Right ventricle myocardium inferior (tissue), 1 donor: ENCODE measurements at regions not wholly inside any gene's neighbourhood (a gene's known extent, or its start where the extent isn't known, plus 50 kb on each side); places are given as distances from the start of the nearest gene placed in this dataset.
"Not testable (repeated sequence)": the region's sequence is repeated elsewhere in the genome, so short reads cannot be mapped to it uniquely, and the experiment has no call there.

Experiments used
- ATAC-seq: fragments of 200-7000 bp; cut with Tn5 transposase; one replicate; pipeline ENCODE4 v1.9.1; 2020; ENCODE audit warnings: mild to moderate bottlenecking, moderate library complexity
- DNase-seq: peaks from one replicate; pipeline ENCODE4 v3.0.0; 2021; ENCODE audit errors: missing footprints
- intact Hi-C: fragments of 100-400 bp; cut with DNase I; formaldehyde crosslinking; loops from one replicate; pipeline ENCODE4 v1.11.0; 2022
- donor health status: DM: no; HTN: yes; CAD: no; lungs with severe emphysema.

- DNase-seq, intact Hi-C loops, ATAC-seq: not testable (repeated sequence)
These were observed 70.1 kb upstream of the ZSCAN2 start for GRCh38 chr15:84530751-84531150.

- intact Hi-C loops, DNase-seq, ATAC-seq: not testable (repeated sequence)
These were observed 69.6 kb upstream of the ZSCAN2 start for GRCh38 chr15:84531223-84531622.

GRCh38 chr15:84531709-84532367, 69.0 kb upstream of the ZSCAN2 start:
- intact Hi-C loops, ATAC-seq, DNase-seq: not testable (repeated sequence)

- ATAC-seq, intact Hi-C loops, DNase-seq: not testable (repeated sequence)
These were observed 67.1 kb upstream of the ZSCAN2 start for GRCh38 chr15:84533705-84534104.

GRCh38 chr15:84534561-84535235, 66.1 kb upstream of the ZSCAN2 start:
- ATAC-seq, intact Hi-C loops: not testable (repeated sequence)

GRCh38 chr15:84536181-84536580, 64.6 kb upstream of the ZSCAN2 start:
- ATAC-seq, DNase-seq, intact Hi-C loops: not testable (repeated sequence)

More at GRCh38 chr15:84534561-84535235, 66.1 kb upstream of the ZSCAN2 start:
- not testable (repeated sequence) for DNase-seq

GRCh38 chr15:84544586-84544985, 56.2 kb upstream of the ZSCAN2 start:
- DNase-seq, ATAC-seq, intact Hi-C loops: not testable (repeated sequence)

GRCh38 chr15:84547150-84547549, 53.7 kb upstream of the ZSCAN2 start:
- ATAC-seq, intact Hi-C loops, DNase-seq: not testable (repeated sequence)

GRCh38 chr15:84550503-84550902, 50.3 kb upstream of the ZSCAN2 start:
- intact Hi-C loops, ATAC-seq, DNase-seq: not testable (repeated sequence)
